Astrocyte (in vitro differentiated cells and primary cell): ENCODE measurements at regions not wholly inside any gene's neighbourhood (a gene's known extent, or its start where the extent isn't known, plus 50 kb on each side); places are given as distances from the start of the nearest gene placed in this dataset.

Source experiments
- CTCF ChIP-seq: IDR thresholded peaks from 2 replicates; pipeline ENCODE4 v1.5.1; 2011; ENCODE audit warnings: low read depth, mild to moderate bottlenecking, inconsistent platforms, low read length, moderate library complexity; ENCODE audit not compliant: insufficient read depth
- EZH2 ChIP-seq: IDR thresholded peaks from 2 replicates; pipeline ENCODE4 v1.6.1; 2012; ENCODE audit warnings: mild to moderate bottlenecking, low read length, inconsistent platforms; ENCODE audit not compliant: insufficient read depth

GRCh38 chr4:119872371-119873016, 194.2 kb downstream of the MAD2L1 start:
- TF ChIP-seq CTCF (no peak), EZH2 (no peak)
